ENCODE measurements at regions not wholly inside any gene's neighbourhood (a gene's known extent, or its start where the extent isn't known, plus 50 kb on each side); places are given as distances from the start of the nearest gene placed in this dataset.
"Not testable (repeated sequence)": the region's sequence is repeated elsewhere in the genome, so short reads cannot be mapped to it uniquely, and the experiment has no call there.

- peak; percentile 92 for DNase-seq (ENCODE audit: low read depth)
Observed at GRCh38 chr16:85514598-85515318, 98.4 kb upstream of the GSE1 start.

- DNase-seq (ENCODE audit: low read depth) = no peak
Observed at GRCh38 chr16:85515319-85515745, 97.8 kb upstream of the GSE1 start.

GRCh38 chr16:85515830-85516397 is 97.2 kb upstream of the GSE1 start:
- no peak for DNase-seq (ENCODE audit: low read depth)

GRCh38 chr16:85517154-85517553 is 96.0 kb upstream of the GSE1 start:
- DNase-seq (ENCODE audit: low read depth) = no peak

GRCh38 chr16:85517563-85518179 is 95.5 kb upstream of the GSE1 start:
- no peak for DNase-seq (ENCODE audit: low read depth)

GRCh38 chr16:85518398-85519049 is 94.6 kb upstream of the GSE1 start:
- DNase-seq (ENCODE audit: low read depth) = no peak

GRCh38 chr16:85519050-85519440 is 94.1 kb upstream of the GSE1 start:
- not testable (repeated sequence) for DNase-seq (ENCODE audit: low read depth)

- no peak for DNase-seq (ENCODE audit: low read depth)
Observed at GRCh38 chr16:85519540-85520231, 93.4 kb upstream of the GSE1 start.

GRCh38 chr16:85520853-85521521 is 92.1 kb upstream of the GSE1 start:
- no peak for DNase-seq (ENCODE audit: low read depth)

- no peak for DNase-seq (ENCODE audit: low read depth)
Observed at GRCh38 chr16:85521552-85522307, 91.4 kb upstream of the GSE1 start.

- no peak for DNase-seq (ENCODE audit: low read depth)
Observed at GRCh38 chr16:85522308-85522841, 90.7 kb upstream of the GSE1 start.

GRCh38 chr16:85522842-85523601 is 90.1 kb upstream of the GSE1 start:
- peak; percentile 26 for DNase-seq (ENCODE audit: low read depth)

- DNase-seq (ENCODE audit: low read depth) = peak; percentile 33
Observed at GRCh38 chr16:85523602-85524364, 89.3 kb upstream of the GSE1 start.

- DNase-seq (ENCODE audit: low read depth) = no peak
Observed at GRCh38 chr16:85524365-85524629, 88.8 kb upstream of the GSE1 start.

GRCh38 chr16:85524630-85525419 is 88.3 kb upstream of the GSE1 start:
- peak; percentile 35 for DNase-seq (ENCODE audit: low read depth)

GRCh38 chr16:85525420-85526184 is 87.5 kb upstream of the GSE1 start:
- no peak for DNase-seq (ENCODE audit: low read depth)

GRCh38 chr16:85526185-85526974 is 86.7 kb upstream of the GSE1 start:
- no peak for DNase-seq (ENCODE audit: low read depth)

Measured in ELR (cell line).